ENCODE measurements at regions not wholly inside any gene's neighbourhood (a gene's known extent, or its start where the extent isn't known, plus 50 kb on each side); places are given as distances from the start of the nearest gene placed in this dataset.

- H3K27me3 Mint-ChIP-seq, result no peaks in the 10 kb centered on the region
- no peak overlapping the region for H3K4me3 Mint-ChIP-seq
- Histone ChIP-seq H3K27ac (ENCODE audit: low read length in 2 of 2) (no peak overlapping the region), H3K4me3 (ENCODE audit: control extremely low read depth in 1 of 5, extremely low read depth in 1 of 5, insufficient read depth in 1 of 5, low read depth in 2 of 5, low read length in 4 of 5) (no peak overlapping the region), H3K9me3 (ENCODE audit: control extremely low read depth in 1 of 3, control insufficient read depth in 2 of 3, insufficient read depth in 1 of 3, low read length in 2 of 3) (no peaks in the 10 kb centered on the region), H3K79me2 (ENCODE audit: control insufficient read depth, insufficient read depth, low read length) (no peaks in the 10 kb centered on the region), H3K36me3 (replicated peaks in 1 of 2; ENCODE audit: control extremely low read depth in 1 of 2, control insufficient read depth in 1 of 2, extremely low read depth in 1 of 2, insufficient read depth in 2 of 2, low read length in 1 of 2) (no peaks in the 10 kb centered on the region), H3K9ac (ENCODE audit: low read length) (no peak overlapping the region), H2AFZ (ENCODE audit: insufficient read depth, low read depth, low read length, poor library complexity, severe bottlenecking) (no peak overlapping the region), H3K4me2 (replicated peaks; ENCODE audit: low read depth, low read length, poor library complexity, severe bottlenecking) (no peak overlapping the region), H3K27me3 (replicated peaks in 1 of 4; ENCODE audit: control extremely low read depth in 1 of 4, control insufficient read depth in 3 of 4, insufficient read depth in 4 of 4, low read length in 3 of 4) (no peaks in the 10 kb centered on the region), H4K20me1 (ENCODE audit: control insufficient read depth, insufficient read depth, low read length, poor library complexity, severe bottlenecking) (no peaks in the 10 kb centered on the region), H3K4me1 (ENCODE audit: control insufficient read depth in 2 of 2, insufficient read depth in 2 of 2, low read length in 2 of 2) (no peaks in the 10 kb centered on the region)
- CTCF ChIA-PET, result no interaction called here
- no peaks in the 10 kb centered on the region for H3K4me1 Mint-ChIP-seq
- POLR2A ChIA-PET, result no interaction called here
- H3K9me3 Mint-ChIP-seq (ENCODE audit: insufficient read depth), result no peaks in the 10 kb centered on the region
- no peak for TF ChIP-seq CTCF (IDR thresholded peaks at IDR 0.05)
- TF ChIP-seq EZH2 (IDR thresholded peaks at IDR 0.05; ENCODE audit: borderline replicate concordance, insufficient read depth, low read depth, low read length, poor library complexity, severe bottlenecking), result no peak
- WGBS (ENCODE audit: insufficient coverage), result no CpG with 5 or more reads among the region's 2 CpGs
- DNase-seq (no peak), ATAC-seq (ENCODE audit: low read depth) (no peak)
- intact Hi-C loops (cut with micrococcal nuclease), result no loop called here
- H3K27ac Mint-ChIP-seq, result no peak overlapping the region
Measured at GRCh38 chr9:102842423-102842822, 152.7 kb upstream of the CYLC2 start.

- no peaks in the 10 kb centered on the region for H3K27me3 ChIP-seq (replicated peaks in 1 of 4; ENCODE audit: control extremely low read depth in 1 of 4, control insufficient read depth in 3 of 4, insufficient read depth in 4 of 4, low read length in 3 of 4)
- POLR2A ChIA-PET, result no interaction called here
- no peak overlapping the region for H3K9ac ChIP-seq (ENCODE audit: low read length)
- Mint-ChIP-seq H3K27ac (no peak overlapping the region), H3K9me3 (ENCODE audit: insufficient read depth) (no peaks in the 10 kb centered on the region), H3K4me1 (no peaks in the 10 kb centered on the region), H3K4me3 (no peak overlapping the region), H3K27me3 (no peaks in the 10 kb centered on the region)
- H3K4me2 ChIP-seq (replicated peaks; ENCODE audit: low read depth, low read length, poor library complexity, severe bottlenecking), result no peak overlapping the region
- no peak for ATAC-seq (ENCODE audit: low read depth)
- TF ChIP-seq EZH2 (IDR thresholded peaks at IDR 0.05; ENCODE audit: borderline replicate concordance, insufficient read depth, low read depth, low read length, poor library complexity, severe bottlenecking) (no peak), CTCF (IDR thresholded peaks at IDR 0.05) (no peak)
- no peak for DNase-seq
- no peak overlapping the region for H3K4me3 ChIP-seq (ENCODE audit: control extremely low read depth in 1 of 5, extremely low read depth in 1 of 5, insufficient read depth in 1 of 5, low read depth in 2 of 5, low read length in 4 of 5)
- intact Hi-C loops (cut with micrococcal nuclease), result no loop called here
- H2AFZ ChIP-seq (ENCODE audit: insufficient read depth, low read depth, low read length, poor library complexity, severe bottlenecking), result no peak overlapping the region
- H4K20me1 ChIP-seq (ENCODE audit: control insufficient read depth, insufficient read depth, low read length, poor library complexity, severe bottlenecking), result no peaks in the 10 kb centered on the region
- no peaks in the 10 kb centered on the region for H3K36me3 ChIP-seq (replicated peaks in 1 of 2; ENCODE audit: control extremely low read depth in 1 of 2, control insufficient read depth in 1 of 2, extremely low read depth in 1 of 2, insufficient read depth in 2 of 2, low read length in 1 of 2)
- WGBS (ENCODE audit: insufficient coverage), result no CpG with 5 or more reads among the region's 2 CpGs
- no peaks in the 10 kb centered on the region for H3K4me1 ChIP-seq (ENCODE audit: control insufficient read depth in 2 of 2, insufficient read depth in 2 of 2, low read length in 2 of 2)
- CTCF ChIA-PET, result no interaction called here
- H3K27ac ChIP-seq (ENCODE audit: low read length in 2 of 2), result no peak overlapping the region
- H3K9me3 ChIP-seq (ENCODE audit: control extremely low read depth in 1 of 3, control insufficient read depth in 2 of 3, insufficient read depth in 1 of 3, low read length in 2 of 3), result no peaks in the 10 kb centered on the region
- H3K79me2 ChIP-seq (ENCODE audit: control insufficient read depth, insufficient read depth, low read length), result no peaks in the 10 kb centered on the region
Measured at GRCh38 chr9:102841376-102841775, 153.8 kb upstream of the CYLC2 start.

Measured in B cell (primary cell).